ENCODE measurements at regions not wholly inside any gene's neighbourhood (a gene's known extent, or its start where the extent isn't known, plus 50 kb on each side); places are given as distances from the start of the nearest gene placed in this dataset.

DNA sequence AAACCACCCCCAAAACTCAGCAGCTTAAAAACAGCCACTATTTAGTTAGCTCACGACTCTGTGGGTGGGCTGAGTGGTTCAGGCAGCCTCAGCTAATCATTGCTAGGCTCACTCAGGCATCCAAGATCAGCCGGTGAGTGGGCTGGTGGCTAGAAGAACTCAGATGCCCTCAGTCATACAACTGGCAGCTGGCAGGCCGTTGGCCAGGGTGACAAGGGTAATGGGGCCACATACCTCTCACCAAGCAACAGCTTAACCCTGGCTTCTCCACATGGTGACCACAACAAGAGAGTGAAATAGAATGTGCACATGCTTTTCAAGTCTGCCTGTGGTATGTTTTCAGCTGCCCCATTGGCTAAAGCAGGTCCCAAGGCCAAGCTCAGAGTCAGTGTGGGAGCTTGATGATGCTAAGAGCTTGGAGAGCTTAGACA is 435.4 kb upstream of the TSHZ3 start:
- no peak overlapping the region for H3K4me3 ChIP-seq (ENCODE audit: extremely low read depth in 1 of 4, insufficient read depth in 2 of 4, low read depth in 3 of 4, low read length in 4 of 4)
- peaks cover 0 to 4% (median 1%) of the 10 kb centered on the region in 4 experiments; a peak in 3 of 7 replicates for H3K4me1 ChIP-seq (replicated peaks in 1 of 4; ENCODE audit: control insufficient read depth in 3 of 4, insufficient read depth in 4 of 4, low read length in 3 of 4)
- ChIA-PET CTCF (ENCODE audit: partially characterized antibody) (interaction anchor here (0.6 kb wide), 1 partner anchor 18 kb away, joined by 3 read pairs; no protein-coding TSS in a partner anchor), POLR2A (ENCODE audit: partially characterized antibody) (no interaction called here)
- H3K27me3 ChIP-seq (replicated peaks in 1 of 4; ENCODE audit: control insufficient read depth in 3 of 4, extremely low read depth in 1 of 4, insufficient read depth in 3 of 4, low read length in 3 of 4): no peaks in the 10 kb centered on the region
- no peak overlapping the region for H3K14ac ChIP-seq (ENCODE audit: insufficient read length)
- no peak for FAIRE-seq
- H2BK15ac ChIP-seq (ENCODE audit: low read length): no peak overlapping the region
- no peaks in the 10 kb centered on the region for H3K23me2 ChIP-seq (ENCODE audit: low read depth, low read length)
- H3K79me1 ChIP-seq (ENCODE audit: low read depth, low read length): no peaks in the 10 kb centered on the region
- no peak overlapping the region for H3K27ac ChIP-seq (ENCODE audit: low read depth, low read length)
- no peak overlapping the region for H3K9ac ChIP-seq (replicated peaks in 1 of 4; ENCODE audit: extremely low read depth in 1 of 4, low read depth in 3 of 4, low read length in 3 of 4)
- no peak overlapping the region for H3K23ac ChIP-seq (ENCODE audit: insufficient read length)
- no peak overlapping the region for H3K4ac ChIP-seq (replicated peaks; ENCODE audit: insufficient read length, low read depth, low read length)
- H2AFZ ChIP-seq (ENCODE audit: low read length): 0 out of 2 replicates have a peak overlapping the region, but pooled peaks have one; percentile 16
- no peak overlapping the region for H2BK20ac ChIP-seq (ENCODE audit: low read length)
- H2BK5ac ChIP-seq (ENCODE audit: low read depth, low read length): no peak overlapping the region
- H4K8ac ChIP-seq (ENCODE audit: extremely low read depth, insufficient read depth, low read length): no peak overlapping the region
- no peaks in the 10 kb centered on the region for H4K20me1 ChIP-seq (replicated peaks in 1 of 2; ENCODE audit: control insufficient read depth in 1 of 2, insufficient read depth in 2 of 2, low read length in 2 of 2)
- no peak for DNase-seq (ENCODE audit: low read depth in 1 of 2, low spot score in 2 of 2)
- no peak overlapping the region for H3K56ac ChIP-seq (replicated peaks; ENCODE audit: insufficient read length, low read depth, low read length)
- H3K9me3 ChIP-seq (ENCODE audit: insufficient read depth in 2 of 2, low read depth in 1 of 2, low read length in 1 of 2): no peaks in the 10 kb centered on the region
- H3K36me3 ChIP-seq (ENCODE audit: control insufficient read depth in 2 of 4, insufficient read depth in 4 of 4, low read length in 3 of 4): no peaks in the 10 kb centered on the region
- WGBS, 2 experiments (ENCODE audit: extremely low coverage in 1 of 2, insufficient coverage in 1 of 2, insufficient read length in 1 of 2, insufficient replicate concordance in 2 of 2, low coverage in 1 of 2, low lambda C conversion rate in 2 of 2, missing lambda C conversion rate in 1 of 2): 83% methylated on average over 3 of the region's 3 CpGs; no CpG with 5 or more reads in 1 of the 2 experiments
- H2AK5ac ChIP-seq (ENCODE audit: low read depth, low read length): no peak overlapping the region
- H3K79me2 ChIP-seq (ENCODE audit: control insufficient read depth in 1 of 2, insufficient read depth in 2 of 2, low read length in 2 of 2): no peaks in the 10 kb centered on the region
- H2BK12ac ChIP-seq (ENCODE audit: low read depth, low read length): no peak overlapping the region
- H2BK120ac ChIP-seq (replicated peaks; ENCODE audit: low read depth, low read length): no peak overlapping the region
- H3K4me2 ChIP-seq (ENCODE audit: insufficient read depth in 1 of 2, low read depth in 2 of 2, low read length in 2 of 2): no peak overlapping the region
- H4K91ac ChIP-seq (replicated peaks; ENCODE audit: insufficient read length, low read length): no peak overlapping the region
- no peak overlapping the region for H3K18ac ChIP-seq (ENCODE audit: extremely low read depth, low read length)
- no peak overlapping the region for H4K5ac ChIP-seq (ENCODE audit: insufficient read length, low read depth, low read length)
- TF ChIP-seq SIRT6 (IDR thresholded peaks at IDR 0.05; ENCODE audit: low read length) (no peak), CTBP2 (IDR thresholded peaks at IDR 0.05; ENCODE audit: borderline replicate concordance, insufficient read depth, insufficient read length, low read length) (no peak), GTF2F1 (IDR thresholded peaks at IDR 0.05; ENCODE audit: borderline replicate concordance, low read depth, low read length) (no peak), KDM1A (IDR thresholded peaks at IDR 0.05; ENCODE audit: borderline replicate concordance, low read length) (no peak), RFX5 (IDR thresholded peaks at IDR 0.05; ENCODE audit: borderline replicate concordance, low read depth, low read length) (no peak), CBX8 (IDR thresholded peaks at IDR 0.05; ENCODE audit: borderline replicate concordance, low read depth, low read length) (no peak), NANOG (IDR thresholded peaks at IDR 0.05; ENCODE audit: insufficient read depth, low read depth, low read length, poor library complexity, severe bottlenecking) (no peak), BCL11A (IDR thresholded peaks at IDR 0.05; ENCODE audit: low read depth in 2 of 2, low read length in 2 of 2) (no peak), CREB1 (IDR thresholded peaks at IDR 0.05) (no peak), KDM4A (IDR thresholded peaks at IDR 0.05; ENCODE audit: low read depth, low read length, severe bottlenecking) (no peak), SIX5 (IDR thresholded peaks at IDR 0.05; ENCODE audit: low read depth, low read length) (no peak), SP1 (IDR thresholded peaks at IDR 0.05; ENCODE audit: low read depth, low read length) (no peak), MAFK (IDR thresholded peaks at IDR 0.05; ENCODE audit: low read depth, low read length) (no peak), RNF2 (IDR thresholded peaks at IDR 0.05; ENCODE audit: borderline replicate concordance, low read depth, low read length, missing control alignments, poor library complexity, severe bottlenecking) (no peak)
- TF ChIP-seq, protein P1, sequence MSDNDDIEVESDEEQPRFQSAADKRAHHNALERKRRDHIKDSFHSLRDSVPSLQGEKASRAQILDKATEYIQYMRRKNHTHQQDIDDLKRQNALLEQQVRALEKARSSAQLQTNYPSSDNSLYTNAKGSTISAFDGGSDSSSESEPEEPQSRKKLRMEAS (IDR thresholded peaks at IDR 0.05): no peak
